Immature natural killer cell (primary cell): ENCODE measurements at regions not wholly inside any gene's neighbourhood (a gene's known extent, or its start where the extent isn't known, plus 50 kb on each side); places are given as distances from the start of the nearest gene placed in this dataset.

Experiments
- DNase-seq, 3 donors: peaks; one replicate each; pipeline ENCODE4 v3.0.0; 2022; ENCODE audit warnings: mixed read lengths in 1 of 3
- H3K27ac Mint-ChIP-seq, 6 donors: one replicate each; pipeline ENCODE4 v1.8.0; 2020; ENCODE audit warnings: mixed read lengths in 6 of 6, mild to moderate bottlenecking in 5 of 6, inconsistent platforms in 4 of 6, moderate library complexity in 3 of 6
- H3K27me3 Mint-ChIP-seq, 3 donors: one replicate each; pipeline ENCODE4 v1.8.0; 2020 to 2021; ENCODE audit warnings: low read depth in 3 of 3, mild to moderate bottlenecking in 3 of 3, mixed read lengths in 3 of 3, moderate library complexity in 3 of 3, inconsistent platforms in 1 of 3
- H3K36me3 Mint-ChIP-seq, 3 donors: one replicate each; pipeline ENCODE4 v1.8.0; 2020; ENCODE audit warnings: mixed read lengths in 3 of 3, inconsistent platforms in 2 of 3, mild to moderate bottlenecking in 2 of 3
- H3K4me1 Mint-ChIP-seq, 2 donors: one replicate each; pipeline ENCODE4 v1.8.0; 2020; ENCODE audit warnings: inconsistent platforms in 2 of 2, mild to moderate bottlenecking in 2 of 2, mixed read lengths in 2 of 2, moderate library complexity in 1 of 2
- H3K4me3 Mint-ChIP-seq, 5 donors: one replicate each; pipeline ENCODE4 v1.8.0; 2020; ENCODE audit warnings: mild to moderate bottlenecking in 5 of 5, mixed read lengths in 5 of 5, inconsistent platforms in 3 of 5, moderate library complexity in 3 of 5
- H3K9me3 Mint-ChIP-seq, 6 donors: one replicate each; pipeline ENCODE4 v1.8.0; 2020; ENCODE audit warnings: mild to moderate bottlenecking in 6 of 6, mixed read lengths in 6 of 6, inconsistent platforms in 4 of 6, moderate library complexity in 3 of 6

DNA sequence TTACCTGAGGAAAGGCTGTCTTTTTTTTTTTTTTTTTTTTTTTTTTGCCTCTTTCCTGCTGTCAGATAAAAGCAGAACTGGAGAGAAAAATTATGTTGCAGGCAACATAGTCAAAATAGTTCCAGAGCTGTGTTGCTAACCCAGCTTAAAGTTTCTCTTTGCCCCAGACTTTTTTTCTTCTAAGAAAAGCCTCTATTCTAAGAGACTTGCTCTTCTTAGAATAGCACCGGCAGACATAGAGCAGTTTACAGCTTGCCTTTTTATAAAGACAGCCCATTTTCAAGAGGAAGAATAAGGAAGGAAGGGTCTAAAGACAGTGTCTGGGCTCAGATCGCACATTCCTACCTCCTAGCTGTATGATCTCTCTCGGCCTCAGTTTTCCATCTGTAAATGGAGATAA lies 88.7 kb downstream of the TENT5C start:
- Mint-ChIP-seq H3K4me1 (no peaks in the 10 kb centered on the region), H3K9me3 (peaks cover 0 to 1% (median 0%) of the 10 kb centered on the region in 6 donors), H3K36me3 (no peaks in the 10 kb centered on the region), H3K27me3 (peaks cover 0 to 11% (median 9%) of the 10 kb centered on the region in 3 donors), H3K27ac (no peak overlapping the region), H3K4me3 (no peak overlapping the region)
- no peak for DNase-seq

DNA sequence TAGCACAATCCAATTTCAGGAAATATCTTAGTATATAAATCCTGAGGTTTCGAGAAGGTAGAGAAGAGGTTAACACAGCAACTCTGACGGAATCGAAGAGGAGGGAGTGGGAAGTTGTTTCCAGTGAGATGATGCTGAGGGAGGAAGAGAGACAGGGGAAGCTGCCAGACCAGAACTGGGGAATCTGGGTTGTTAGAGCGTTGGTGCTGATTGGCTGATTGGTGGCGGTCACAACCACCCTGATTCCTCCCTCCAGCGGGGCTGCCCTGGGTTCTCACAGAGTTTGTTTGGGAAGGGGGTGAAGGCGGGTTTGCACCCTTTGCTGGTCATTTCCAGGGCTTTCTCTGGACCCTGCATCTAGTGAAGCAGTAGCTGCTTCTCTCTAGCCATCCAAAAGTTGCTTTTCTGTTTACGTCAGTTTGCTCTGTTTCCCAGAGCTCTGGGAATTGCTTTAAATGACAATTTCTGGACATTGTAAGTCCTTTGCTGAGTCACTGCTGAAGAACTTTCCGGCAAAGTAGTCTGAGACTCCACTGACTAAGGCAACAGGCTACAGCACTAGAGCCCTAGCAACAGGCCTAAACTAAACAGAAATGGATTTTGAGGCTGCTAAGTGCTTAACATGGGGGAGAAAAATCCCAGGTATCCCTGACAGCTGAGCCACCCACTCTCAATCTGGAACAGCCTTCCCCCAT lies 90.1 kb downstream of the TENT5C start:
- Mint-ChIP-seq H3K36me3 (no peaks in the 10 kb centered on the region), H3K27me3 (peaks cover 2 to 11% (median 9%) of the 10 kb centered on the region in 3 donors), H3K4me3 (no peak overlapping the region), H3K27ac (no peak overlapping the region), H3K4me1 (no peaks in the 10 kb centered on the region), H3K9me3 (peaks cover 0 to 1% (median 0%) of the 10 kb centered on the region in 6 donors)
- no peak for DNase-seq

DNA sequence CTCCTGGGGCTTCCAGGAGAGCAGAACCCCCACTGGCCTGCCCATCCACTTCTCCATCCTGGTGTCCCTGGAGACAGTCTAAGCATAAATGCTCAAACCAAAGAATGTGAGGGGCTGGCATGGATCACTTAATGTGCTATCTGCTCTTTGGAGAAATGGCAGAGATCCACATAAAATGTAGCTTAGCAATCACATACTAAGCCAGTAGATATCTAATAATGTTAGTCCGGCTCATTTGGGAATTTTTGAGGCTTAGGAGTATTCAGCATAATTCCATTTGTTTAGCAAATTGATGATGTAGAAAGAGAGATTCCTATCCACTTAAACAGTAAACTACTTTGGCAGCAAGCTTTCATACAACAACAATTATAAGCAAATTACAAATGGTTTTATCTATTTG lies 90.7 kb downstream of the TENT5C start:
- Mint-ChIP-seq H3K27ac (no peak overlapping the region), H3K36me3 (no peaks in the 10 kb centered on the region), H3K4me3 (no peak overlapping the region), H3K4me1 (no peaks in the 10 kb centered on the region), H3K9me3 (peaks cover 0 to 1% (median 0%) of the 10 kb centered on the region in 6 donors), H3K27me3 (peaks cover 2 to 11% (median 9%) of the 10 kb centered on the region in 3 donors)
- no peak for DNase-seq

DNA sequence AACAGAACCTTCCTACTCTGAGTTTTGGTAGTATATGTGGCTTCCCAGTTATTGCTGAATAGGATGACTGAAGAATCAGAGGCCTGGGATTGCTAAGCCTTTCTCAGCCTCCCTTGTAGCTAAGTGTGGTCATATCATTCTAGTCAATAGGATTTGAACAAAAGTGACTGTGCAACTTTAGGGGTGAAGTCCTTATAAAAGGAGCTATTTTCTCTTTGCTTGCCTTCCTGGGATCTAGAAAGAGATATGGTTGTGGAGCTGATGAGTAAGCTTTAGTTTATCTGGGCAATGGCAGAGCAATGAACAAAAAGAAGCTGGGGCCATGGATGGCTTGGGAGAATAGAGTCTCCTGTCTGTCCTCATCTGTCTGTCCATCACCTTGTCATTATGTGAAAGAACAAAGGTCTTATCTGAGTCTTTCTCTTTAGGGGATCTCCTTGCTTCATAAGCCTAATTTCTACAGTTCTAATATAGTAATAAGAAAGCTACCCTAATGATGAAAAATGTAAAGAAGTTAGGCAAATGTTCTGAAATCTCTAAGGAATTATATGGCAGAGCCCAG lies 91.5 kb downstream of the TENT5C start:
- Mint-ChIP-seq H3K4me3 (no peak overlapping the region), H3K4me1 (no peaks in the 10 kb centered on the region), H3K36me3 (no peaks in the 10 kb centered on the region), H3K9me3 (peaks cover 0 to 1% (median 0%) of the 10 kb centered on the region in 6 donors), H3K27me3 (peaks cover 2 to 11% (median 9%) of the 10 kb centered on the region in 3 donors), H3K27ac (no peak overlapping the region)
- no peak for DNase-seq

DNA sequence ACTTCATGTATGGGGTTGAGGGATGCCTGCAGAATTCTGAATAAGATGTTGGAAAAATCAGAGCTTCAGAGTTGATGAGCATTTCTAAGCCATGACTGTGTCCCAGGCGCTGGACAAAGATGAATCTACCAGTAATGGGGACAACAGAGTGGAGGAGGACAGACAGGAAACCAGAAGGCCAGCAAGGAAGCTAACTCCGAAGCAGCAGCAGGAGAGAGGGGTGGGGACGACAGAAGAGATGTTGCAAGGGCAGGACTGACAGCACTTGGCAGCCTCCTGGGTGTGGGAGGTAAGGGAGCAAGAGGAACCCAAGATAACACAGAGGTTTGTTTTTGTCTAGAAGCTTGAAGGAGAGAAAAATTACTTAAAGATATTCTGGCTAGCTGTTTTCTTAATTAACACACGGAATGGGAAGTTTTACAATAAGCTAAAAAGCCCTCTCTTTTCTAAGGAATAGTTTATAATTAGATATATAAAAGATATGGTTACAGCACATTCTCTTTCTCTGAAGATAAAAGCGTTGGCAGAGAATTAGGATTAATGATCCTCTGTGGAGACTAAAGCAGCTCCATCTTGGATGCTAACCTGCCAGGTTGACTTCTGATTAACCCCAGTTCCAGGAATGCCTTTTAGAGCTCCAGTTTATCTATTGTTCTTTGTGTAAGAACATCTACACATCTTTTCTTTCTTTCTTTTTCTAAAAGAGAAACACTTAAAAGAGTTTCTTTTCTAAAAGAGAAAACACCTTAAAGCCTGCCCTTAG lies 92.7 kb downstream of the TENT5C start:
- no peaks in the 10 kb centered on the region for H3K4me1 Mint-ChIP-seq
- DNase-seq, result no peak
- no peak overlapping the region for H3K27ac Mint-ChIP-seq
- no peaks in the 10 kb centered on the region for H3K36me3 Mint-ChIP-seq
- peaks cover 2 to 9% (median 7%) of the 10 kb centered on the region in 3 donors for H3K27me3 Mint-ChIP-seq
- H3K4me3 Mint-ChIP-seq, result no peak overlapping the region
- peaks cover 0 to 1% (median 0%) of the 10 kb centered on the region in 6 donors for H3K9me3 Mint-ChIP-seq

DNA sequence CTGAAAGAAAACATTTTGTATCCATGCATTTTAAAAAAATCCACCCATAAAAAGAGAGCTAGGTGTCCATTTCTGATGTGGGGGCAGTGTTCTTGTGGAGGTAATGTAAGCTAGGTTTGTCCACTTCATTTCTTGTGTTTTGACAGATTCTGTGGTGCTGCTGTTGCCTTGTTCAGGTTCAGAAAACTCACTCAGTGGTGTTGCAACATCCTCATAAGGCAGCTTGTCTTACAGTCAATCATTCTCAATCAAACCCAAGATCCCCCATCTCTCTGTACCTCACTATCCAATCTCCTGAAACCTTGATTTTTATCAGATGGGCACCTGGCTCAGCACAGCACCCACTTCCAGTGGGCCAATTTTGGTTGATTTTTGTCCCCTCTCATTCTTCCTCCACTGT lies 94.1 kb downstream of the TENT5C start:
- H3K4me1 Mint-ChIP-seq, result no peaks in the 10 kb centered on the region
- H3K9me3 Mint-ChIP-seq, result peaks cover 0 to 1% (median 0%) of the 10 kb centered on the region in 6 donors
- H3K36me3 Mint-ChIP-seq, result no peaks in the 10 kb centered on the region
- H3K27ac Mint-ChIP-seq, result no peak overlapping the region
- no peak for DNase-seq
- H3K4me3 Mint-ChIP-seq, result no peak overlapping the region
- H3K27me3 Mint-ChIP-seq, result peaks cover 2 to 7% (median 5%) of the 10 kb centered on the region in 3 donors

DNA sequence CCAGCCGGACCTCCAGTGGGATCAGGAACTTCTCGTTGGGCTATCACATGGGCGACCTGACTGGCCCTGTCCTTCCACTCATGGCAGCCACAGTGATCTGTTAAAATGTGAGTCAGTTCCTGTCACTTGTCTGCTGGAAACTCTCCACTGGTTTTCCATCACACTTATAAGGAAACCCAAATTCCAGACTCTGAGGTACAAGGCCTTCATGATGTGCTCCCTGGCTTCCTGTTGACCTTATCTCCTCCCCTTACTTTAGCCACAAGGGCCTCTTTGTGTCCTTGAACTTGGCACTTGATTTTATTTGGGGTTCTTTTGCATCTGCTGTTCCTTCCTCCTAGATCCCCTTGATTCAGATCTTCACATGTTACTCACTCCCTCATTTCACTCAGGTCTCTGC lies 96.8 kb downstream of the TENT5C start:
- Mint-ChIP-seq H3K4me1 (no peaks in the 10 kb centered on the region), H3K36me3 (peaks cover 0 to 5% (median 0%) of the 10 kb centered on the region in 3 donors), H3K27me3 (peaks cover 2 to 6% (median 5%) of the 10 kb centered on the region in 3 donors), H3K27ac (peak overlapping the region in 2 of 6 donors; percentile 57 to 62), H3K9me3 (peaks cover 0 to 5% (median 0%) of the 10 kb centered on the region in 6 donors), H3K4me3 (no peak overlapping the region)
- DNase-seq, result no peak

DNA sequence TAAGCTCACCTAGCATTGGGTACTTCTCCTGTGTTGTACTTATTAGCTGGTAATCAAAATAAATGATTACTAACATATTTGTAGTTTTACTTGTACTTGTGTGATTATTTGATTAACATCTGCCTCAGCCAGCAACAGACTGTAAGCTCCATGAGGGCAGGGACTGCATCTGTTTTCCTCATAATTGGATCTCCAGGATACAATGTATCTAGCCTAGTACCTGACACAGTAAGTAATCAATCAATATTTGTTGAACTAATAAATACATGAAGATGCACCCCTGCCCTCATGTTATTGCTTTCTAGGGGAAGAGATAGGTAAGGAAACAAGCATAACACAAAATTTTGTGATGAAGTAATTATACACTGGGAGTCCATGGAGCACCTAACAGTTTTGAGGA lies 101.5 kb downstream of the TENT5C start:
- Mint-ChIP-seq H3K4me1 (no peaks in the 10 kb centered on the region), H3K27me3 (peaks cover 4 to 6% (median 4%) of the 10 kb centered on the region in 3 donors), H3K4me3 (no peak overlapping the region), H3K36me3 (peaks cover 0 to 5% (median 0%) of the 10 kb centered on the region in 3 donors), H3K27ac (no peak overlapping the region), H3K9me3 (peaks cover 0 to 5% (median 0%) of the 10 kb centered on the region in 6 donors)
- no peak for DNase-seq

DNA sequence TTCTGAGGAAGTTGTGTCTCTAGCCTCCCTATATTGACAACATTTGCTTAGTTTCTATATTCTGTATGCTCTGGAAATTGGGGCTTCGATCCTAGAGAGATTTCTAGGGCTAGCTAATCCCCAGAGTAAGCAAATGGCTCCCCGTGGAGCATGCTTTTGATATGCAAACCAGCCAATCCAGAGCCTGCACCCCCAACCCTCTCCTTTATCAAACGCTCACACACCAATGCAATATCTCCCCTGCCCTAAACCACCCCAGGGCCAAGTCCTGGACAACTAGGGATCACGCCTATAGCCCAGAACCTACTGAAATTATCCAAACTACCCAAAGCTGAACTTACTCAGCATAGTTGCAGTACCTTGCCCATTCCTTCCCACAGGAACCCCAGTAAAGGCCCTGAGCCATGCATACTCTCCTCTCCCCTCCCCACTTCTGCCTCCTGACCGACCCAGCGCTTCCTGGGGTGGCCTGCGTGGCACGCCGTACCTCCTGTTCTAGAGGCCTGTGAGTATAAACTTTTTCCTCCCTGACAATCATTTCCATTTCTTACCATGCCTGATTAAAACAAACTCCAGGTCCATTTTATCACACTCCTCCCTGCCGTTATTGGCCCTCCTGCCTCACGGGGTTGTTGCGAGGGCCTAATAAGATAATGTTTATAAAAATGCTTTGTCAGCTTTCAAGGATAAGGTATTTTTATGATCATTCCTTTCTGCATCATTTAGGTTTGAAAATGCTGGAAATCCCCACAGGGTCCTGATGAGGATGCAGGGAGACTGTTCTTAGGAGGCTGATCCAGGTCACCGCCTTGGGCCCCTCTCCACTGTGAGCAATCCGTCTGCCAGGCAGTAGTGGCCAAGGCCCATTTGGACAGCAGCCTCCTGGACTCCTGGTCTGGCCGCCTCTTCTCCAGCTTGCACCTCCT lies 102.7 kb downstream of the TENT5C start:
- Mint-ChIP-seq H3K9me3 (peaks cover 0 to 5% (median 0%) of the 10 kb centered on the region in 6 donors), H3K36me3 (peaks cover 0 to 5% (median 0%) of the 10 kb centered on the region in 3 donors), H3K27me3 (peaks cover 2 to 6% (median 4%) of the 10 kb centered on the region in 3 donors)

DNA sequence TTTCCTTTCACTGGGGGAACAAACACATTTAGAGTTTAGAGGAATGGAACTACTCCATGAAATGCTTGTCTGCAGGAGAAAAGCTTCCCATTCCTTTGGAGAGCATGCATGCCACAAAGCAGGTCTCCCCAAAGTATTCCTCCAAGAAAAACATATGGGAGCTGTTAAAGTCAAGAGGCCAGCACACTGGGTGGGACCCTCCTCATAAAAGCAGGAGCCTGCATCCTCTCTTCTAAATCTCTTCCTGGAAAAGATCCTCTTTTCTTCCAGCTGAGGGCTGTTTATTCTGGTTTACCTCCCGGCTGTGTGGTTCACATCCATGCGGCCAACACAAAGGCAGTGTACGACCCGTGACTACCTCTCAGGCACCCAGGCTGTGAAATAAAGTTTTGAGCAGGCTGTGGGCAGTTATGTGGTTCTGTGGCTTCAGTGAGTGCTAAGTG lies 103.4 kb downstream of the TENT5C start:
- Mint-ChIP-seq H3K4me1 (no peaks in the 10 kb centered on the region), H3K9me3 (peaks cover 0 to 5% (median 0%) of the 10 kb centered on the region in 6 donors), H3K27ac (no peak overlapping the region), H3K4me3 (no peak overlapping the region), H3K27me3 (peaks cover 5 to 11% (median 5%) of the 10 kb centered on the region in 3 donors), H3K36me3 (peaks cover 0 to 5% (median 0%) of the 10 kb centered on the region in 3 donors)
- DNase-seq, result no peak

More for the DNA sequence above, 102.7 kb downstream of the TENT5C start:
- DNase-seq, result no peak
- H3K4me3 Mint-ChIP-seq, result no peak overlapping the region
- H3K27ac Mint-ChIP-seq, result no peak overlapping the region
- no peaks in the 10 kb centered on the region for H3K4me1 Mint-ChIP-seq

DNA sequence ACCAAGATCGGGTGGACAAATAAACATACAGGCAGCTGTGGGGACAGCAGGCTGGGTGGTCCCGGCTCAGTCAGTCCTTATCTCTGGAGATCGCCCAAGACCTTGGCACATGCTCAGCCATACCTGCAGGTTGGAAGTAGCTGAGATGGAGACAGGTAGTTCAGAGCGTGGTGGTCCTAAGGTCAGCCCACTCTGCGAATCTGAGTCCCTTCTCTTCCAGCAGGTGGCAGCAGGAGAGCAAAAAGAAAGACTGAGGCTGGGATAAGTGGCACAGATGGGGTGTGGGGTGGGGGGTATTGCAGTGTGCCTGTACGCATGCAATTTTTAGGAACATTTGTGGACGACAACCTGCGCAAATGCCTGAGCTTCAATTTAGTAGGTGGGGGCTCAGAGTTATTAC lies 104.9 kb downstream of the TENT5C start:
- Mint-ChIP-seq H3K4me1 (no peaks in the 10 kb centered on the region), H3K27me3 (peaks cover 5 to 13% (median 7%) of the 10 kb centered on the region in 3 donors), H3K36me3 (peaks cover 0 to 5% (median 0%) of the 10 kb centered on the region in 3 donors), H3K4me3 (no peak overlapping the region), H3K27ac (no peak overlapping the region), H3K9me3 (peaks cover 0 to 1% (median 0%) of the 10 kb centered on the region in 6 donors)
- DNase-seq, result no peak

DNA sequence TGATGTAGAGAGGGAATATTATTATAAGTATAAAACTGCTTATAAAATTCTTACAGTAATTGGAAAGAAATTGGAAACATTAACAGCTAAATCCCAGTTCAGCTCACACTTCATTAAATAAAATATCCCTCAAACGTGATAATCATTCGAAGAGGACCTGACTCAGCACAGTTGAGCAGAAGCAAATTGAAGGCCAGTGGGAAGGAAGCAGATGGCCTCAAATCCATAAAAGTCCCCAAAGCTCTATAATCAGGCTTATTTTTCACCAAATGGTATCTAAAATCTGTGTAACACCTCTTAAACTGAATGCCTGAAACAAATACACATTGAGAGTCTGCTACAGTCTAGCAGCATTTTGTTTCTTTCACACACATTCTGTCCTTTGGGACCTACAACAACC lies 106.8 kb downstream of the TENT5C start:
- no peak for DNase-seq
- no peak overlapping the region for H3K27ac Mint-ChIP-seq
- H3K36me3 Mint-ChIP-seq, result peaks cover 0 to 6% (median 0%) of the 10 kb centered on the region in 3 donors
- no peaks in the 10 kb centered on the region for H3K4me1 Mint-ChIP-seq
- H3K9me3 Mint-ChIP-seq, result no peaks in the 10 kb centered on the region
- no peak overlapping the region for H3K4me3 Mint-ChIP-seq
- H3K27me3 Mint-ChIP-seq, result peaks cover 3 to 9% (median 5%) of the 10 kb centered on the region in 3 donors

DNA sequence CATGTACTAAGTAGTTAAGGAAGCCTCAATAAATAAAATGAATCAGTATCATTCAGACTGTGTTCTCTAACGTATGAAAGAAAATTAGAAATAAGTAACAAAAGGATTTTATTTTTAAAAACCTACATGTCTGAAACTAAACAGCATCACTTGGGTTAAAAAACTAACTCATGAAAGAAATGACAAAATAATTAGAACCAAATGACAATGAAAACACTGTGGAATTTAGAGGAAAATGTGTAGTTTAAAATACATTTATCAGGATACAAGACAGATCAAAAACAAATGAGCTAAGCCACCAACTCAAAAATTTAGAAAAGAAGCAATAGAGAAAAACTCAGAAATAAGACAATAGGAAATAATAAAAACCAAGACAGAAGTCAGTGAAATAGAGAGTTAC lies 108.7 kb downstream of the TENT5C start:
- H3K4me1 Mint-ChIP-seq, result no peaks in the 10 kb centered on the region

More for the DNA sequence above, 108.7 kb downstream of the TENT5C start:
- Mint-ChIP-seq H3K9me3 (peaks cover 0 to 11% (median 0%) of the 10 kb centered on the region in 6 donors), H3K27me3 (peaks cover 9 to 11% (median 9%) of the 10 kb centered on the region in 3 donors), H3K4me3 (no peak overlapping the region), H3K27ac (no peak overlapping the region), H3K36me3 (peaks cover 4 to 10% (median 6%) of the 10 kb centered on the region in 3 donors)
- no peak for DNase-seq
